ENCODE measurements at regions not wholly inside any gene's neighbourhood (a gene's known extent, or its start where the extent isn't known, plus 50 kb on each side); places are given as distances from the start of the nearest gene placed in this dataset.

GRCh38 chr6:146948790-146949342 lies 255.4 kb upstream of the STXBP5 start:
- WGBS (ENCODE audit: insufficient coverage) = no CpG with 5 or more reads among the region's 3 CpGs
- DNase-seq (no peak), ATAC-seq (replicated peaks in 1 of 4) (no peak)
- no peak overlapping the region for H3K27ac Mint-ChIP-seq
- peaks cover 13 to 15% (median 13%) of the 10 kb centered on the region in 3 donors for H3K4me1 Mint-ChIP-seq
- no peak overlapping the region for H3K4me3 ChIP-seq (ENCODE audit: control insufficient read depth in 1 of 2, extremely low read depth in 1 of 2, low read length in 1 of 2)
- no peaks in the 10 kb centered on the region for H3K27me3 Mint-ChIP-seq
- H3K4me3 Mint-ChIP-seq = no peak overlapping the region
- no peak overlapping the region for H3K27ac ChIP-seq (ENCODE audit: low read length)
- peaks cover 0 to 3% of the 10 kb centered on the region in 2 experiments for H3K27me3 ChIP-seq (replicated peaks in 1 of 2; ENCODE audit: control insufficient read depth in 2 of 2, extremely low read depth in 1 of 2, insufficient read depth in 2 of 2, low read length in 1 of 2)
- POLR2A ChIA-PET = no interaction called here
- H3K4me1 ChIP-seq (ENCODE audit: control insufficient read depth in 1 of 2, extremely low read depth in 1 of 2, insufficient read depth in 2 of 2, low read length in 2 of 2) = no peaks in the 10 kb centered on the region
- H3K36me3 Mint-ChIP-seq = no peaks in the 10 kb centered on the region
- no peaks in the 10 kb centered on the region for H3K9me3 Mint-ChIP-seq
- no peaks in the 10 kb centered on the region for H3K9me3 ChIP-seq
- CTCF ChIA-PET = no interaction called here
- H3K36me3 ChIP-seq (ENCODE audit: control insufficient read depth in 2 of 2, extremely low read depth in 1 of 2, insufficient read depth in 1 of 2, low read length in 1 of 2) = no peaks in the 10 kb centered on the region

DNA sequence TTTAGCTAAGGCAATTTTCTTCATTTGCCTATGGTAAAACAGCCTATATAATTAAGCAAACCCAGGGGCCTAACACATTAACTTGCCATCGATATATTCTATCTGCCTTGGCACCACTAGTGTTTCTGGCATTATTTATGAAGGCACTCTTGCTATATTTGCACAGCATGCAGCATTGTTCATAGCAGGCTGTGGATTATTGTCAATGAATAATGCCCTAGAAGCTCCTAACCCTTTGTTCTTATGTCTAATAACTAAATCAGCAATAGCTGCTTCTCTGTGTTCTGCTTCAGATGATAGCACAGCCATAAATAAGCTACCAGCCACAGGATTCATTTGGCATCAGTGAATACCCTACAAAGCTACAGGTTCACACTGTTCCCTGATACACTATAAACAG lies 254.8 kb upstream of the STXBP5 start:
- Mint-ChIP-seq H3K4me3 (no peak overlapping the region), H3K4me1 (peaks cover 13 to 15% (median 13%) of the 10 kb centered on the region in 3 donors), H3K27ac (no peak overlapping the region), H3K27me3 (no peaks in the 10 kb centered on the region), H3K9me3 (no peaks in the 10 kb centered on the region), H3K36me3 (no peaks in the 10 kb centered on the region)
- ATAC-seq (replicated peaks in 1 of 4) (no peak), DNase-seq (no peak)
- no CpG with 5 or more reads among the region's 1 CpG for WGBS (ENCODE audit: insufficient coverage)
- H3K9me3 ChIP-seq = no peaks in the 10 kb centered on the region
- no peak overlapping the region for H3K27ac ChIP-seq (ENCODE audit: low read length)
- ChIA-PET CTCF (no interaction called here), POLR2A (no interaction called here)
- peaks cover 0 to 3% of the 10 kb centered on the region in 2 experiments for H3K27me3 ChIP-seq (replicated peaks in 1 of 2; ENCODE audit: control insufficient read depth in 2 of 2, extremely low read depth in 1 of 2, insufficient read depth in 2 of 2, low read length in 1 of 2)
- no peaks in the 10 kb centered on the region for H3K4me1 ChIP-seq (ENCODE audit: control insufficient read depth in 1 of 2, extremely low read depth in 1 of 2, insufficient read depth in 2 of 2, low read length in 2 of 2)
- no peaks in the 10 kb centered on the region for H3K36me3 ChIP-seq (ENCODE audit: control insufficient read depth in 2 of 2, extremely low read depth in 1 of 2, insufficient read depth in 1 of 2, low read length in 1 of 2)
- no peak overlapping the region for H3K4me3 ChIP-seq (ENCODE audit: control insufficient read depth in 1 of 2, extremely low read depth in 1 of 2, low read length in 1 of 2)

DNA sequence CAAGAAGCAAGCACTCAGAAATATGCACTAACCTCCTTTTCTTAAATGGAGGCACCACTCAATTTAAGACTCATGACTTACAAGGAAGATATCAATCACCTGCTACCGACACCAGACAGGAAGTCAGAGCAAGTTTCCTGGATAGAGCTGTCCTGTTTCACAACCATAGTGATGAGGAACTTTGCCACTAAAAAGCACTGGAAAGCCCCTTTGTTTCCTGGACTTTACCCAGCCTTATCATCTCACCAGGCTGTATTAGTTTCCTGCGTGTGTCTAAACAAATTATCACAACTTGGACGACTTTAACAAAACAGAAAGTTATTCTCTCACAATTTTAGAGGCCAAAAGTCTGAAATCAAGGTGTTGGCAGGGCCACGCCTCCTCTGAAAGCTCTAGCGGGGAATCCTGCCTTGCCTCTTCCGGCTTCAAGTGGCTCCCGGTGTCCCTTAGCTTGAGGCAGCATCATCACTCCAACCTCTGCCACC lies 253.8 kb upstream of the STXBP5 start:
- DNase-seq = peak in 3 of 35 experiments; percentile 1 to 23 (median 6)
- H3K27me3 Mint-ChIP-seq = no peaks in the 10 kb centered on the region
- H3K27ac ChIP-seq (ENCODE audit: low read length) = no peak overlapping the region
- ChIA-PET CTCF (no interaction called here), POLR2A (no interaction called here)
- H3K4me3 Mint-ChIP-seq = no peak overlapping the region
- peaks cover 13 to 15% (median 13%) of the 10 kb centered on the region in 3 donors for H3K4me1 Mint-ChIP-seq
- peaks cover 0 to 3% of the 10 kb centered on the region in 2 experiments for H3K27me3 ChIP-seq (replicated peaks in 1 of 2; ENCODE audit: control insufficient read depth in 2 of 2, extremely low read depth in 1 of 2, insufficient read depth in 2 of 2, low read length in 1 of 2)
- H3K27ac Mint-ChIP-seq = no peak overlapping the region
- no peak overlapping the region for H3K4me3 ChIP-seq (ENCODE audit: control insufficient read depth in 1 of 2, extremely low read depth in 1 of 2, low read length in 1 of 2)
- no peaks in the 10 kb centered on the region for H3K9me3 ChIP-seq
- 38% methylated on average over 7 of the region's 7 CpGs for WGBS (ENCODE audit: insufficient coverage)
- peak in 1 of 4 experiments; percentile 72 for ATAC-seq (replicated peaks in 1 of 4)
- no peaks in the 10 kb centered on the region for H3K36me3 Mint-ChIP-seq
- H3K36me3 ChIP-seq (ENCODE audit: control insufficient read depth in 2 of 2, extremely low read depth in 1 of 2, insufficient read depth in 1 of 2, low read length in 1 of 2) = no peaks in the 10 kb centered on the region
- no peaks in the 10 kb centered on the region for H3K9me3 Mint-ChIP-seq
- H3K4me1 ChIP-seq (ENCODE audit: control insufficient read depth in 1 of 2, extremely low read depth in 1 of 2, insufficient read depth in 2 of 2, low read length in 2 of 2) = no peaks in the 10 kb centered on the region

DNA sequence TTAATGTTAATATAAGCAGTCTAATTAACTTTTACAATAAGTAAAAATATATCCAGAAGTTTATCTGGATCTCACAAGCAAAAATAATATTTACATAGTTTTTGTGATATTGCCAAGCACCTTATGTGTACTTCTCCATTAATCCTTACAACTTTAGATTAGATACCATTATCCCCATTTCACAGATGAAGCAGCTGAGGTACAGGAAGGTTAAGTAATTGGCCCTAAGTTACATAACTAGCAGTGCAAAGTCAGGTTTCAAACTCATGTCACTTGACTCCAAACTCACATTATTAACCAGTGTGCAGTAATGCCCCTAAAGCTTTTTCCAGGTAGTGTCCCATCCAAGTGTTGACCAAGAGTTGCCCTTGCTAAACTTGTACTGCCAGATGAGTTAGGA lies 248.6 kb upstream of the STXBP5 start:
- Histone ChIP-seq H3K27ac (ENCODE audit: low read length) (no peak overlapping the region), H3K27me3 (replicated peaks in 1 of 2; ENCODE audit: control insufficient read depth in 2 of 2, extremely low read depth in 1 of 2, insufficient read depth in 2 of 2, low read length in 1 of 2) (peaks cover 0 to 3% of the 10 kb centered on the region in 2 experiments), H3K4me1 (ENCODE audit: control insufficient read depth in 1 of 2, extremely low read depth in 1 of 2, insufficient read depth in 2 of 2, low read length in 2 of 2) (no peaks in the 10 kb centered on the region), H3K36me3 (ENCODE audit: control insufficient read depth in 2 of 2, extremely low read depth in 1 of 2, insufficient read depth in 1 of 2, low read length in 1 of 2) (no peaks in the 10 kb centered on the region), H3K4me3 (ENCODE audit: control insufficient read depth in 1 of 2, extremely low read depth in 1 of 2, low read length in 1 of 2) (no peak overlapping the region), H3K9me3 (no peaks in the 10 kb centered on the region)
- Mint-ChIP-seq H3K27me3 (no peaks in the 10 kb centered on the region), H3K4me1 (peaks cover 4 to 6% (median 4%) of the 10 kb centered on the region in 3 donors), H3K9me3 (no peaks in the 10 kb centered on the region), H3K27ac (no peak overlapping the region), H3K36me3 (no peaks in the 10 kb centered on the region), H3K4me3 (no peak overlapping the region)
- no peak for DNase-seq
- no peak for ATAC-seq (replicated peaks in 1 of 4)
- ChIA-PET CTCF (no interaction called here), POLR2A (no interaction called here)

DNA sequence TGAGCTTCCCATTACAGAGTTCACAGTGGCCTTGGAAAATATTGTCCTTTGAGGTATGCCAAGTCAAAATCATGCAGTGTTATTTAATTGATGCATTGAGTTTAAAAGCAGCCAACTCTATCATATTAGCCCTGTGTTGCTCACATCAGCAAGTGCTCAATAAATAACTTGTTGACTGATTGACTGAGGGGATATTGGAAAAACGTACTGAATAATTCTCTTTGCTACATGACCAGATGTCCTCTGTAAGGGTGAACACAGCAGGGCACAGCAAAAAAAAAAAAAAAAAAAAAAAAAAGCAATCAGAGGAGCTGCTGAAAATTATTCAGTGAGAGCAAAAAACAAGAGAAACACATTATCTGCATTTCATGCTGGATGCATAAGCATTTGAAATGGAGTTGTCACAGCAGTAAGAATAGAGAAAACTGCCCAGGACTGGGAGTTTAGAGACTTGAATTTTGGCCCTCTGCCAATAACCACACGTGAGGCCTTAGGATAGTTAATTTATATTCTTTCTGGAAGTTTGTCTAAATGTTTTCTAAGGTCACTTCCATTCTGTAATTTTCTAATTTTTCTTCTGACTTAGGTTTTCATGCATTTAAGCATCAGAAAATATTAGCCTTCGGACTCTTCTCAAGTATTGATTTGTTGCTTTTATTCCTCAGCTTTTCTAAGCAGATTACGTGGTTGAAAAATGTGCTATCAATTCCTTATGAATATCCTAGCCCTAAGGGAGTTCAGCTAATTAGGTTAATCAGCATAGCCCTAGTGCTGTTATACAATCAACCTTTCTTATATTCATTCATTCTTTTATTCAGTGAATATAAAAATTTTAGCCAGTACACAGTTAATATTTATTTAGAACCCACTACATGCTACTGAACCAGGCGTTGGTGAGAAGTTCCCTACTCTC lies 246.8 kb upstream of the STXBP5 start:
- H3K36me3 ChIP-seq (ENCODE audit: control insufficient read depth in 2 of 2, extremely low read depth in 1 of 2, insufficient read depth in 1 of 2, low read length in 1 of 2) = no peaks in the 10 kb centered on the region
- H3K27me3 ChIP-seq (replicated peaks in 1 of 2; ENCODE audit: control insufficient read depth in 2 of 2, extremely low read depth in 1 of 2, insufficient read depth in 2 of 2, low read length in 1 of 2) = no peaks in the 10 kb centered on the region
- ATAC-seq (replicated peaks in 1 of 4) (no peak), DNase-seq (no peak)
- H3K4me1 ChIP-seq (ENCODE audit: control insufficient read depth in 1 of 2, extremely low read depth in 1 of 2, insufficient read depth in 2 of 2, low read length in 2 of 2) = no peaks in the 10 kb centered on the region
- no peak overlapping the region for H3K4me3 ChIP-seq (ENCODE audit: control insufficient read depth in 1 of 2, extremely low read depth in 1 of 2, low read length in 1 of 2)
- H3K9me3 ChIP-seq = no peaks in the 10 kb centered on the region
- WGBS (ENCODE audit: insufficient coverage) = no CpG with 5 or more reads among the region's 5 CpGs
- Mint-ChIP-seq H3K36me3 (no peaks in the 10 kb centered on the region), H3K4me1 (no peaks in the 10 kb centered on the region), H3K9me3 (no peaks in the 10 kb centered on the region), H3K4me3 (no peak overlapping the region), H3K27me3 (no peaks in the 10 kb centered on the region), H3K27ac (no peak overlapping the region)
- H3K27ac ChIP-seq (ENCODE audit: low read length) = no peak overlapping the region
- CTCF ChIA-PET = interaction anchor here in 1 of 2 donors (0.6 kb wide), 1 partner anchor 21 kb away, joined by 4 read pairs; no protein-coding TSS in a partner anchor
- POLR2A ChIA-PET = no interaction called here

- POLR2A ChIA-PET = no interaction called here
- no peaks in the 10 kb centered on the region for H3K4me1 Mint-ChIP-seq
- H3K9me3 Mint-ChIP-seq = peaks cover 8 to 19% (median 13%) of the 10 kb centered on the region in 3 donors
- Histone ChIP-seq H3K9me3 (no peaks in the 10 kb centered on the region), H3K4me3 (ENCODE audit: control insufficient read depth in 1 of 2, extremely low read depth in 1 of 2, low read length in 1 of 2) (no peak overlapping the region), H3K27me3 (replicated peaks in 1 of 2; ENCODE audit: control insufficient read depth in 2 of 2, extremely low read depth in 1 of 2, insufficient read depth in 2 of 2, low read length in 1 of 2) (no peaks in the 10 kb centered on the region), H3K36me3 (ENCODE audit: control insufficient read depth in 2 of 2, extremely low read depth in 1 of 2, insufficient read depth in 1 of 2, low read length in 1 of 2) (no peaks in the 10 kb centered on the region), H3K4me1 (ENCODE audit: control insufficient read depth in 1 of 2, extremely low read depth in 1 of 2, insufficient read depth in 2 of 2, low read length in 2 of 2) (no peaks in the 10 kb centered on the region), H3K27ac (ENCODE audit: low read length) (no peak overlapping the region)
- no peaks in the 10 kb centered on the region for H3K27me3 Mint-ChIP-seq
- H3K4me3 Mint-ChIP-seq = no peak overlapping the region
- WGBS (ENCODE audit: insufficient coverage) = no CpG with 5 or more reads among the region's 1 CpG
- no peak for ATAC-seq (replicated peaks in 1 of 4)
- H3K36me3 Mint-ChIP-seq = peaks cover 6% of the 10 kb centered on the region
- DNase-seq = no peak
- H3K27ac Mint-ChIP-seq = no peak overlapping the region
- CTCF ChIA-PET = no interaction called here
Observed at GRCh38 chr6:146961831-146962230, 242.4 kb upstream of the STXBP5 start.
